Fibroblast of lung (primary cell): ENCODE measurements at regions not wholly inside any gene's neighbourhood (a gene's known extent, or its start where the extent isn't known, plus 50 kb on each side); places are given as distances from the start of the nearest gene placed in this dataset.

Source experiments
- DNase-seq, 2 donors: peaks; one replicate each; pipeline versions ENCODE4 v3.0.0 to v3.0.0-alpha.2; 2010; ENCODE audit warnings: low read depth in 2 of 2
- H2AFZ ChIP-seq: 2 replicates; pipeline ENCODE4 v1.5.1; 2012; ENCODE audit warnings: low read length, control low read depth, inconsistent platforms
- H3K27ac ChIP-seq: 2 replicates; pipeline ENCODE4 v1.5.1; 2011; ENCODE audit warnings: low read length, control low read depth; ENCODE audit not compliant: insufficient read depth
- H3K27me3 ChIP-seq: 2 replicates; pipeline ENCODE4 v1.5.1; 2011; ENCODE audit warnings: mild to moderate bottlenecking, low read length; ENCODE audit not compliant: control insufficient read depth, insufficient read depth
- H3K36me3 ChIP-seq: 2 replicates; pipeline ENCODE4 v1.5.1; 2011; ENCODE audit warnings: low read length; ENCODE audit not compliant: control insufficient read depth, insufficient read depth
- H3K4me1 ChIP-seq: 2 replicates; pipeline ENCODE4 v1.5.1; 2011; ENCODE audit warnings: low read length; ENCODE audit not compliant: control insufficient read depth, insufficient read depth; ENCODE audit errors: extremely low read depth
- H3K4me2 ChIP-seq: 2 replicates; pipeline ENCODE4 v1.5.1; 2011; ENCODE audit warnings: low read length, control low read depth; ENCODE audit not compliant: insufficient read depth; ENCODE audit errors: extremely low read depth
- H3K4me3 ChIP-seq, 4 experiments: fragments of 200-600 bp in 1 of 4; sonication (generic) in 1 of 4; replicated peaks in 1 of 4; 2 replicates each; pipeline ENCODE4 v1.5.1; 2011 to 2016; ENCODE audit warnings: low read length in 4 of 4, low read depth in 3 of 4, mild to moderate bottlenecking in 3 of 4, control low read depth in 2 of 4, inconsistent platforms in 1 of 4, mixed read lengths in 1 of 4; ENCODE audit not compliant: insufficient read depth in 1 of 4; ENCODE audit errors: control extremely low read depth in 1 of 4
- H3K79me2 ChIP-seq: 2 replicates; pipeline ENCODE4 v1.5.1; 2012; ENCODE audit warnings: mild to moderate bottlenecking, low read length, inconsistent platforms; ENCODE audit not compliant: control insufficient read depth, insufficient read depth
- H3K9ac ChIP-seq: 2 replicates; pipeline ENCODE4 v1.5.1; 2011; ENCODE audit warnings: mild to moderate bottlenecking, low read length, control low read depth; ENCODE audit not compliant: insufficient read depth
- H3K9me3 ChIP-seq: 2 replicates; pipeline ENCODE4 v1.5.1; 2012; ENCODE audit warnings: low read depth, low read length; ENCODE audit not compliant: control insufficient read depth, insufficient read depth
- H4K20me1 ChIP-seq: 2 replicates; pipeline ENCODE4 v1.5.1; 2011; ENCODE audit warnings: low read length; ENCODE audit not compliant: control insufficient read depth, insufficient read depth; ENCODE audit errors: extremely low read depth
- EZH2 ChIP-seq: IDR thresholded peaks from 2 replicates; pipeline ENCODE4 v1.5.1; 2012; ENCODE audit warnings: low read length, control low read depth, mild to moderate bottlenecking; ENCODE audit errors: missing control alignments
- TF ChIP-seq, protein P1 (sequence below), 2 donors: IDR thresholded peaks in 1 of 2; conservative IDR thresholded peaks in 1 of 2; 1 replicate in 1 of 2; 2 replicates in 1 of 2; pipeline ENCODE4 v1.5.1; 2011 to 2012; ENCODE audit warnings: low read length in 2 of 2, control low read depth in 1 of 2, inconsistent platforms in 1 of 2, low read depth in 1 of 2, mild to moderate bottlenecking in 1 of 2

DNA sequence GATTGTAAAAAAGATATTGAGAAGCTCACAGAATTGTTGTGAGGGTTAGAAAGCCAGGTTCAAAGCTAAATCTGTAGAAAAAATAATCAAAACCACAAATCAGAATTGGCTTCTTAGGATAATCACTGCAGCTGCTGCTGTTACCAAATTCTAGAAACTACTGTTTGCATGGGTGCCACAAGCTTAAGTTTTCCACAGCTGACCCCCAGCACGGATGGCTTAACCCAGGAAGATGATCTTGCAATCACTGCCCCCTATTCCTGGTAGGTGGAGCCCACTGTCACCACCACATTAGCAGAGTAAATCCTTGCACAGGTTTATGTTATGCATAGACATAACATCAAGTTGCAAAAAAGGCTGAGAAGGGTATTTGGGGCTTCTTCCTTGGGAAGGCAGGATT is 877.8 kb upstream of the ADGRL2 start:
- TF ChIP-seq, protein P1, sequence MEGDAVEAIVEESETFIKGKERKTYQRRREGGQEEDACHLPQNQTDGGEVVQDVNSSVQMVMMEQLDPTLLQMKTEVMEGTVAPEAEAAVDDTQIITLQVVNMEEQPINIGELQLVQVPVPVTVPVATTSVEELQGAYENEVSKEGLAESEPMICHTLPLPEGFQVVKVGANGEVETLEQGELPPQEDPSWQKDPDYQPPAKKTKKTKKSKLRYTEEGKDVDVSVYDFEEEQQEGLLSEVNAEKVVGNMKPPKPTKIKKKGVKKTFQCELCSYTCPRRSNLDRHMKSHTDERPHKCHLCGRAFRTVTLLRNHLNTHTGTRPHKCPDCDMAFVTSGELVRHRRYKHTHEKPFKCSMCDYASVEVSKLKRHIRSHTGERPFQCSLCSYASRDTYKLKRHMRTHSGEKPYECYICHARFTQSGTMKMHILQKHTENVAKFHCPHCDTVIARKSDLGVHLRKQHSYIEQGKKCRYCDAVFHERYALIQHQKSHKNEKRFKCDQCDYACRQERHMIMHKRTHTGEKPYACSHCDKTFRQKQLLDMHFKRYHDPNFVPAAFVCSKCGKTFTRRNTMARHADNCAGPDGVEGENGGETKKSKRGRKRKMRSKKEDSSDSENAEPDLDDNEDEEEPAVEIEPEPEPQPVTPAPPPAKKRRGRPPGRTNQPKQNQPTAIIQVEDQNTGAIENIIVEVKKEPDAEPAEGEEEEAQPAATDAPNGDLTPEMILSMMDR (conservative IDR thresholded peaks at IDR 0.05 in 1 of 2, IDR thresholded peaks at IDR 0.05 in 1 of 2; ENCODE audit: low read depth in 1 of 2, low read length in 2 of 2), result no peak
- TF ChIP-seq EZH2, result no peak
- Histone ChIP-seq H3K27me3 (no peaks in the 10 kb centered on the region), H3K27ac (no peak overlapping the region), H3K79me2 (no peaks in the 10 kb centered on the region), H3K4me3 (no peak overlapping the region), H3K36me3 (no peaks in the 10 kb centered on the region), H3K4me2 (no peak overlapping the region), H3K4me1 (no peaks in the 10 kb centered on the region), H4K20me1 (no peaks in the 10 kb centered on the region), H3K9ac (no peak overlapping the region), H2AFZ (no peak overlapping the region), H3K9me3 (no peaks in the 10 kb centered on the region)
- DNase-seq, result no peak

DNA sequence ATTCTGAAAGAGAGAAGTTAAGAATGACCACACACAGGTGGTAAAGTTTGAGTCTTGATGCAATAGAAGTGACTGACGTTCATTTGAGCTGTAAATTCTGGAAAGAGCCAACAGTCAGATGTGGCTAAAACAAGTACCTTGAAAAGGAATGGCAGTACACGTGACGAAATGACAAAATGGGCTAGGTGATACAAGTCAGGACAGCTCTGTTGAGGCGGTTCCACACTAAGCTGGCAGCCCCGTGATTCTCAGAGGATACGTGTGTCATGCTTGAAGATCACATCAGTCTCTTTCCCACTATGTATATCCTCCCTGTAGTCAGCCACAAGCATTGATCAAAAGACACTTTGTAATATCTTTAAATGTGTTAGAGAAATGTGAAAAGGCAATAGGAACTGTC is 881.3 kb upstream of the ADGRL2 start:
- Histone ChIP-seq H3K27me3 (no peaks in the 10 kb centered on the region), H3K79me2 (no peaks in the 10 kb centered on the region), H2AFZ (no peak overlapping the region), H3K4me1 (no peaks in the 10 kb centered on the region), H3K4me2 (no peak overlapping the region), H3K36me3 (no peaks in the 10 kb centered on the region), H3K4me3 (no peak overlapping the region), H3K9ac (no peak overlapping the region), H3K27ac (no peak overlapping the region), H3K9me3 (no peaks in the 10 kb centered on the region), H4K20me1 (no peaks in the 10 kb centered on the region)
- TF ChIP-seq, protein P1 (conservative IDR thresholded peaks at IDR 0.05 in 1 of 2, IDR thresholded peaks at IDR 0.05 in 1 of 2; ENCODE audit: low read depth in 1 of 2, low read length in 2 of 2), result no peak
- TF ChIP-seq EZH2, result no peak
- no peak for DNase-seq

DNA sequence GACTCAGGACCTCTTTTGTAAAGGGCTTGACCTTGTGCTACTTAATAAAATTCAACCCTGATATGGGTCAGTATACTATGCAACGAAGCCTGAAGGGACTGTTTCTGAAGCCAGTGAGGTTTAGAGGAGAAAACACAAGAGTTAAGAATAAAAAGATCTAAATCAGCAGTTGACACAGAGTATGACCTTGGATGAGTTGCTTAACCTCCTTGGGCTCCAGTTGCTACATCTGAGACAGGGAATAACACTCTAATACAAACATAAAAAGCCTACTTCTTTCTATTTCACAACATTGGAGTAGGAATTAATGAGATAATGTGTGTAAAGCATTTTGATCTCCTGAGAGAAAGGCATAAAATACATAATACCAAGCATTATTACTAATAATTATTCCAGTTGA is 882.4 kb upstream of the ADGRL2 start:
- no peaks in the 10 kb centered on the region for H4K20me1 ChIP-seq
- no peak overlapping the region for H3K4me2 ChIP-seq
- H3K9me3 ChIP-seq, result no peaks in the 10 kb centered on the region
- no peaks in the 10 kb centered on the region for H3K27me3 ChIP-seq
- no peaks in the 10 kb centered on the region for H3K4me1 ChIP-seq
- DNase-seq, result peak in 1 of 2 donors; percentile 18
- H3K36me3 ChIP-seq, result no peaks in the 10 kb centered on the region
- no peaks in the 10 kb centered on the region for H3K79me2 ChIP-seq
- TF ChIP-seq, protein P1 (conservative IDR thresholded peaks at IDR 0.05 in 1 of 2, IDR thresholded peaks at IDR 0.05 in 1 of 2; ENCODE audit: low read depth in 1 of 2, low read length in 2 of 2), result no peak
- no peak for TF ChIP-seq EZH2
- no peak overlapping the region for H2AFZ ChIP-seq
- H3K9ac ChIP-seq, result no peak overlapping the region
- H3K27ac ChIP-seq, result no peak overlapping the region
- H3K4me3 ChIP-seq, result no peak overlapping the region
